ENCODE measurements at regions not wholly inside any gene's neighbourhood (a gene's known extent, or its start where the extent isn't known, plus 50 kb on each side); places are given as distances from the start of the nearest gene placed in this dataset.

DNA sequence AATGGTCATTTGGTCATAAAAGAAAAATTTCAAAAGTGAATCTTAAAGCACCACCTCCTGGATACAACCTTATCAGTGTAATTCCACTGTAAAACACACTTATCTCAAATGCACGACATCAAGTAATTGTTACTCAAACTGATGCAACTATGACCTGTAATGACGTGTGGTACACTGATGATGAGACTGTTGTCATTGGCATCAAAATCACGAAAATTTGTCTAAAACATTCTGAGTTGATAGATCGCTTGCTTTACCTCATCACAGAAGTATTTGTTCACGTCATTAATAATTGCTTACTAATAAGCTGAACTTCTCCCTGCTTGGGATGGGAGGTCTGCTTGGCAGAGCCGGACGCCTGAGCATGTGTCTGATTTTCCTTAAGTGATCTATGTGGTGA lies 221.8 kb upstream of the KLF6 start:
- H3K36me3 Mint-ChIP-seq = no peaks in the 10 kb centered on the region
- H3K4me1 Mint-ChIP-seq = no peaks in the 10 kb centered on the region
- no peak overlapping the region for H3K4me3 Mint-ChIP-seq
- Histone ChIP-seq H3K27me3 (replicated peaks in 1 of 2; ENCODE audit: control insufficient read depth in 2 of 2, extremely low read depth in 1 of 2, insufficient read depth in 2 of 2, low read length in 1 of 2) (no peaks in the 10 kb centered on the region), H3K36me3 (ENCODE audit: control insufficient read depth in 2 of 2, extremely low read depth in 1 of 2, insufficient read depth in 1 of 2, low read length in 1 of 2) (no peaks in the 10 kb centered on the region), H3K4me1 (ENCODE audit: control insufficient read depth in 1 of 2, extremely low read depth in 1 of 2, insufficient read depth in 2 of 2, low read length in 2 of 2) (peaks cover 0 to 2% of the 10 kb centered on the region in 2 experiments), H3K27ac (ENCODE audit: low read length) (no peak overlapping the region), H3K4me3 (ENCODE audit: control insufficient read depth in 1 of 2, extremely low read depth in 1 of 2, low read length in 1 of 2) (no peak overlapping the region), H3K9me3 (no peaks in the 10 kb centered on the region)
- no peaks in the 10 kb centered on the region for H3K27me3 Mint-ChIP-seq
- no peak overlapping the region for H3K27ac Mint-ChIP-seq
- POLR2A ChIA-PET = no interaction called here
- 90% methylated on average over 4 of the region's 7 CpGs for WGBS (ENCODE audit: insufficient coverage)
- CTCF ChIA-PET = interaction anchor here in 1 of 2 donors (0.7 kb wide), 1 partner anchor 816 kb away, joined by 3 read pairs; no protein-coding TSS in a partner anchor
- DNase-seq (no peak), ATAC-seq (replicated peaks in 1 of 4) (no peak)
- H3K9me3 Mint-ChIP-seq = no peaks in the 10 kb centered on the region

- Mint-ChIP-seq H3K4me3 (no peak overlapping the region), H3K9me3 (peaks cover 0 to 2% (median 0%) of the 10 kb centered on the region in 3 donors), H3K27ac (no peak overlapping the region), H3K36me3 (no peaks in the 10 kb centered on the region), H3K4me1 (no peaks in the 10 kb centered on the region), H3K27me3 (no peaks in the 10 kb centered on the region)
- no peak for ATAC-seq (replicated peaks in 1 of 4)
- Histone ChIP-seq H3K4me1 (ENCODE audit: control insufficient read depth in 1 of 2, extremely low read depth in 1 of 2, insufficient read depth in 2 of 2, low read length in 2 of 2) (peaks cover 0 to 2% of the 10 kb centered on the region in 2 experiments), H3K9me3 (no peaks in the 10 kb centered on the region), H3K4me3 (ENCODE audit: control insufficient read depth in 1 of 2, extremely low read depth in 1 of 2, low read length in 1 of 2) (no peak overlapping the region), H3K27ac (ENCODE audit: low read length) (no peak overlapping the region), H3K36me3 (ENCODE audit: control insufficient read depth in 2 of 2, extremely low read depth in 1 of 2, insufficient read depth in 1 of 2, low read length in 1 of 2) (no peaks in the 10 kb centered on the region), H3K27me3 (replicated peaks in 1 of 2; ENCODE audit: control insufficient read depth in 2 of 2, extremely low read depth in 1 of 2, insufficient read depth in 2 of 2, low read length in 1 of 2) (no peaks in the 10 kb centered on the region)
- CTCF ChIA-PET = no interaction called here
- DNase-seq = no peak
- POLR2A ChIA-PET = no interaction called here
- WGBS (ENCODE audit: insufficient coverage) = 76% methylated on average over 4 of the region's 8 CpGs
Observed at GRCh38 chr10:4006051-4006450, 221.0 kb upstream of the KLF6 start.

DNA sequence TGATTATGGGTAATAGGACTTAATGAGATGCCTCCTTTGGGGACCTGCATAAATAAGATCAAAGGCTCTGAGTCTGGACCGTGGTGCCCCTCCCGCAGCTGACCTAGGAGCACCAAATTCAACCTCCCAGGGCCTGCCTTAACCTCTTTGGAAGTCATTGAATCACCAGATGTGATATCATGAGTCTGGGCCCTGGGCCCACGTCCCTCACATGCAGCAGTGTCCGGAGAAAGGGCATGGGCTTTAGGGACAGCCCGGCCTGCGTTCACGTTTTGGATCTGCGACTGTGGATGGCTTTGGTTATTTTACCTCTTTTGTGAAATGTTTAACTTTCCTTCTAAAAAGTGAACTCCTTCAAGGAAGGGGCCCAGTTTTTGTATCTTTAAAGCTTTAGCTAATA lies 220.0 kb upstream of the KLF6 start:
- 98% methylated on average over 5 of the region's 8 CpGs for WGBS (ENCODE audit: insufficient coverage)
- Mint-ChIP-seq H3K27me3 (no peaks in the 10 kb centered on the region), H3K36me3 (no peaks in the 10 kb centered on the region), H3K4me1 (no peaks in the 10 kb centered on the region), H3K27ac (no peak overlapping the region), H3K9me3 (peaks cover 6 to 8% (median 7%) of the 10 kb centered on the region in 3 donors), H3K4me3 (no peak overlapping the region)
- Histone ChIP-seq H3K36me3 (ENCODE audit: control insufficient read depth in 2 of 2, extremely low read depth in 1 of 2, insufficient read depth in 1 of 2, low read length in 1 of 2) (no peaks in the 10 kb centered on the region), H3K4me1 (ENCODE audit: control insufficient read depth in 1 of 2, extremely low read depth in 1 of 2, insufficient read depth in 2 of 2, low read length in 2 of 2) (peaks cover 0 to 2% of the 10 kb centered on the region in 2 experiments), H3K9me3 (no peaks in the 10 kb centered on the region), H3K27ac (ENCODE audit: low read length) (no peak overlapping the region), H3K4me3 (ENCODE audit: control insufficient read depth in 1 of 2, extremely low read depth in 1 of 2, low read length in 1 of 2) (no peak overlapping the region), H3K27me3 (replicated peaks in 1 of 2; ENCODE audit: control insufficient read depth in 2 of 2, extremely low read depth in 1 of 2, insufficient read depth in 2 of 2, low read length in 1 of 2) (no peaks in the 10 kb centered on the region)
- CTCF ChIA-PET = no interaction called here
- DNase-seq (no peak), ATAC-seq (replicated peaks in 1 of 4) (no peak)
- POLR2A ChIA-PET = no interaction called here

DNA sequence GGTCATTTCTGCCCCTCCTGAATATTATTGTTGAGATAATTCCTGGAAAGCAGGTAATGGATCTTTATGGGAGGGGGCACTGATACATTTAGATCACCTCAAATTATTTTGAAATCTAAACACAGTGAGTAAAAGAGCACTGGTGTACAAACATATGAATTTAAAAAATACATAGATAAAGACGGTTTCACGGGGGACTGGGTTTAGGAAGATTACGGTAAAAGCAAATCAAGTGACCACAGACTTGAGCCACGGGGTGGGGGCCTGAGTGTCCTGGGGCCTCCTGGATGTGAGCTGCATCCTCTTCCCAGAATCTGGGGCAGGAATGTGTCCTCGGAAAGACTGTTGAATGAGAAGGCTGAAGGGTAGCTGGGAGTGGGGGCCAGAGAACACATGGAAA lies 219.1 kb upstream of the KLF6 start:
- Histone ChIP-seq H3K27ac (ENCODE audit: low read length) (no peak overlapping the region), H3K9me3 (no peaks in the 10 kb centered on the region), H3K4me1 (ENCODE audit: control insufficient read depth in 1 of 2, extremely low read depth in 1 of 2, insufficient read depth in 2 of 2, low read length in 2 of 2) (peaks cover 0 to 2% of the 10 kb centered on the region in 2 experiments), H3K27me3 (replicated peaks in 1 of 2; ENCODE audit: control insufficient read depth in 2 of 2, extremely low read depth in 1 of 2, insufficient read depth in 2 of 2, low read length in 1 of 2) (no peaks in the 10 kb centered on the region), H3K4me3 (ENCODE audit: control insufficient read depth in 1 of 2, extremely low read depth in 1 of 2, low read length in 1 of 2) (no peak overlapping the region), H3K36me3 (ENCODE audit: control insufficient read depth in 2 of 2, extremely low read depth in 1 of 2, insufficient read depth in 1 of 2, low read length in 1 of 2) (no peaks in the 10 kb centered on the region)
- Mint-ChIP-seq H3K27me3 (no peaks in the 10 kb centered on the region), H3K36me3 (no peaks in the 10 kb centered on the region), H3K9me3 (peaks cover 7 to 9% (median 8%) of the 10 kb centered on the region in 3 donors), H3K4me3 (no peak overlapping the region), H3K27ac (no peak overlapping the region), H3K4me1 (no peaks in the 10 kb centered on the region)
- ATAC-seq (replicated peaks in 1 of 4) (no peak), DNase-seq (no peak)
- ChIA-PET CTCF (no interaction called here), POLR2A (no interaction called here)
- 91% methylated on average over 4 of the region's 5 CpGs for WGBS (ENCODE audit: insufficient coverage)

GRCh38 chr10:4003348-4003973 lies 218.5 kb upstream of the KLF6 start:
- peaks cover 7 to 11% (median 9%) of the 10 kb centered on the region in 3 donors for H3K9me3 Mint-ChIP-seq
- Histone ChIP-seq H3K36me3 (ENCODE audit: control insufficient read depth in 2 of 2, extremely low read depth in 1 of 2, insufficient read depth in 1 of 2, low read length in 1 of 2) (no peaks in the 10 kb centered on the region), H3K4me1 (ENCODE audit: control insufficient read depth in 1 of 2, extremely low read depth in 1 of 2, insufficient read depth in 2 of 2, low read length in 2 of 2) (peaks cover 0 to 2% of the 10 kb centered on the region in 2 experiments), H3K27me3 (replicated peaks in 1 of 2; ENCODE audit: control insufficient read depth in 2 of 2, extremely low read depth in 1 of 2, insufficient read depth in 2 of 2, low read length in 1 of 2) (no peaks in the 10 kb centered on the region), H3K27ac (ENCODE audit: low read length) (no peak overlapping the region), H3K9me3 (no peaks in the 10 kb centered on the region), H3K4me3 (ENCODE audit: control insufficient read depth in 1 of 2, extremely low read depth in 1 of 2, low read length in 1 of 2) (no peak overlapping the region)
- ChIA-PET CTCF (no interaction called here), POLR2A (no interaction called here)
- no peak for ATAC-seq (replicated peaks in 1 of 4)
- H3K4me3 Mint-ChIP-seq = no peak overlapping the region
- WGBS (ENCODE audit: insufficient coverage) = 67% methylated on average over 1 of the region's 7 CpGs
- no peak overlapping the region for H3K27ac Mint-ChIP-seq
- no peak for DNase-seq
- no peaks in the 10 kb centered on the region for H3K4me1 Mint-ChIP-seq
- H3K36me3 Mint-ChIP-seq = no peaks in the 10 kb centered on the region
- H3K27me3 Mint-ChIP-seq = no peaks in the 10 kb centered on the region

DNA sequence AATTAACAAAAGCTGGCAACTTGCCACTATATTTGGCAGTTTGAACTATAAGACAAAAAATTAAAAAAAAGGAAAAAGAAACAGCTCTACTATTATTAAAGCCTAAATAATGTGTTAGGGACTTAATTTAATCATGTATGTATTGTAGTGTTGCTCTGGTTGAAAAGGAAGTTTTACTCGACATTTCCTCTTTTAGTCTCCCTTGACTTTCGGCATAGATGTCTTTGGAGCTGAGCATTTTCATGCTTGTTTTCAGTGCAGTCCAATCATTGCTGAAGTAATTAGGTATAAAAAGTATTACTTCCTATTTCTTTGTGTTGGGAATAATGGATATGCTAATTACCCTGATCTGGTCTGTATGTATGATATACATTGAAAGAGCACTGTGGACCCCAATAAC lies 216.8 kb upstream of the KLF6 start:
- no peak overlapping the region for H3K4me3 ChIP-seq (ENCODE audit: control insufficient read depth in 1 of 2, extremely low read depth in 1 of 2, low read length in 1 of 2)
- H3K9me3 Mint-ChIP-seq = peaks cover 7 to 11% (median 9%) of the 10 kb centered on the region in 3 donors

More for the DNA sequence above, 216.8 kb upstream of the KLF6 start:
- Mint-ChIP-seq H3K4me1 (no peaks in the 10 kb centered on the region), H3K36me3 (no peaks in the 10 kb centered on the region), H3K4me3 (no peak overlapping the region), H3K27me3 (no peaks in the 10 kb centered on the region), H3K27ac (no peak overlapping the region)
- POLR2A ChIA-PET = interaction anchor here in 1 of 2 donors (0.7 kb wide), 1 partner anchor 76 kb away, joined by 3 read pairs; no protein-coding TSS in a partner anchor
- peaks cover 0 to 2% of the 10 kb centered on the region in 2 experiments for H3K4me1 ChIP-seq (ENCODE audit: control insufficient read depth in 1 of 2, extremely low read depth in 1 of 2, insufficient read depth in 2 of 2, low read length in 2 of 2)
- CTCF ChIA-PET = no interaction called here
- no peaks in the 10 kb centered on the region for H3K27me3 ChIP-seq (replicated peaks in 1 of 2; ENCODE audit: control insufficient read depth in 2 of 2, extremely low read depth in 1 of 2, insufficient read depth in 2 of 2, low read length in 1 of 2)
- H3K9me3 ChIP-seq = no peaks in the 10 kb centered on the region
- H3K27ac ChIP-seq (ENCODE audit: low read length) = no peak overlapping the region
- H3K36me3 ChIP-seq (ENCODE audit: control insufficient read depth in 2 of 2, extremely low read depth in 1 of 2, insufficient read depth in 1 of 2, low read length in 1 of 2) = no peaks in the 10 kb centered on the region
- no peak for ATAC-seq (replicated peaks in 1 of 4)
- DNase-seq = no peak
- WGBS (ENCODE audit: insufficient coverage) = no CpG with 5 or more reads among the region's 2 CpGs
